Kidney (tissue), 13 donors: ENCODE measurements at regions not wholly inside any gene's neighbourhood (a gene's known extent, or its start where the extent isn't known, plus 50 kb on each side); places are given as distances from the start of the nearest gene placed in this dataset.

Source experiments
- DNase-seq, 5 donors: peaks; one replicate each; pipeline ENCODE4 v3.0.0-alpha.2; 2013 to 2020
- FAIRE-seq: peaks from 2 replicates; lab custom pipeline; 2012; peaks lifted over from hg19 to GRCh38; lab: Jason Lieb, UNC
- H3K27ac ChIP-seq, 2 donors: one replicate each; pipeline ENCODE4 v1.7.0; 2013; ENCODE audit warnings: low read depth in 2 of 2, low read length in 2 of 2, inconsistent platforms in 1 of 2
- H3K27me3 ChIP-seq: one replicate; pipeline ENCODE4 v1.7.1; 2013; ENCODE audit warnings: low read length, inconsistent platforms; ENCODE audit not compliant: control insufficient read depth, insufficient read depth
- H3K36me3 ChIP-seq, 3 donors: one replicate each; pipeline versions ENCODE4 v1.7.0 to v1.7.1; 2013; ENCODE audit warnings: low read length in 3 of 3, control low read depth in 1 of 3, inconsistent platforms in 1 of 3; ENCODE audit not compliant: insufficient read depth in 3 of 3, control insufficient read depth in 2 of 3
- H3K4me1 ChIP-seq, 3 donors: one replicate each; pipeline versions ENCODE4 v1.7.0 to v1.7.1; 2013; ENCODE audit warnings: low read length in 3 of 3, inconsistent platforms in 1 of 3, low read depth in 1 of 3; ENCODE audit not compliant: control insufficient read depth in 2 of 3, insufficient read depth in 2 of 3
- H3K4me3 ChIP-seq, 3 donors: one replicate each; pipeline versions ENCODE4 v1.7.0 to v1.8.1; 2013; ENCODE audit warnings: low read length in 3 of 3, control low read depth in 1 of 3, inconsistent platforms in 1 of 3
- H3K9ac ChIP-seq, 3 donors: one replicate each; pipeline versions ENCODE4 v1.7.0 to v1.7.1; 2013; ENCODE audit warnings: low read length in 3 of 3, control low read depth in 1 of 3, inconsistent platforms in 1 of 3
- H3K9me3 ChIP-seq, 3 donors: one replicate each; pipeline versions ENCODE4 v1.7.0 to v1.7.1; 2013; ENCODE audit warnings: low read length in 3 of 3, control low read depth in 1 of 3, inconsistent platforms in 1 of 3; ENCODE audit not compliant: control insufficient read depth in 2 of 3, insufficient read depth in 1 of 3
- intact Hi-C: fragments of 100-400 bp; cut with DNase I; formaldehyde crosslinking; loops from one replicate; pipeline ENCODE4 v1.11.1; 2022
- TF ChIP-seq, protein P1 (sequence below): IDR thresholded peaks from 3 replicates; pipeline ENCODE4 v1.5.1; 2012; ENCODE audit warnings: mild to moderate bottlenecking, moderate library complexity, borderline replicate concordance; ENCODE audit not compliant: insufficient read depth; ENCODE audit errors: extremely low read depth
- donor health status: control.
- donor health status: control.
- donor health status: control.
- donor health status: control.
- donor health status: control.
- donor health status: DM: yes; HTN: yes; CAD: no.
- donor health status: Normal renal cell carcinoma (clear cell type).

DNA sequence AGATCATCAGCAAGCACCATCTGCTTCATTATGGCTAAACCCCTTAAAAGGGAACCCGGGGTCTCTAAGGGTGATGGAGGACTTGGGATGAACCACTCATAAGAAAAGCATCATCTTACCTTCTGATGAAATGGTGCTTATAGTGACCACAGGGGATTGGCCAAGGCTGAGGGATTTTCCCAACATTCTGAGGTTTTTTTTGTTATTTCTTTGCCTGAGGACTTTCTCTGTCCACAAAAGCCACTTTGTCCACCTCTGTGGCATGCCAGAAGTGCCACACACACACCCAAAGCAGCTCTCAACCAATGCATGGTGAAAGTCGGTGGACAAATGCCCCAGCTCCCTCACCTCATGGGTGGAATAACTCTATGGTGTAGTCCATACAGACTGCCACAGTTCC, 79.3 kb upstream of the TOP1 start:
- H3K4me3 ChIP-seq = no peak overlapping the region
- no peaks in the 10 kb centered on the region for H3K4me1 ChIP-seq
- H3K27ac ChIP-seq = no peak overlapping the region
- H3K9me3 ChIP-seq = no peaks in the 10 kb centered on the region
- no peaks in the 10 kb centered on the region for H3K36me3 ChIP-seq
- DNase-seq (no peak), FAIRE-seq (no peak)
- TF ChIP-seq, protein P1, sequence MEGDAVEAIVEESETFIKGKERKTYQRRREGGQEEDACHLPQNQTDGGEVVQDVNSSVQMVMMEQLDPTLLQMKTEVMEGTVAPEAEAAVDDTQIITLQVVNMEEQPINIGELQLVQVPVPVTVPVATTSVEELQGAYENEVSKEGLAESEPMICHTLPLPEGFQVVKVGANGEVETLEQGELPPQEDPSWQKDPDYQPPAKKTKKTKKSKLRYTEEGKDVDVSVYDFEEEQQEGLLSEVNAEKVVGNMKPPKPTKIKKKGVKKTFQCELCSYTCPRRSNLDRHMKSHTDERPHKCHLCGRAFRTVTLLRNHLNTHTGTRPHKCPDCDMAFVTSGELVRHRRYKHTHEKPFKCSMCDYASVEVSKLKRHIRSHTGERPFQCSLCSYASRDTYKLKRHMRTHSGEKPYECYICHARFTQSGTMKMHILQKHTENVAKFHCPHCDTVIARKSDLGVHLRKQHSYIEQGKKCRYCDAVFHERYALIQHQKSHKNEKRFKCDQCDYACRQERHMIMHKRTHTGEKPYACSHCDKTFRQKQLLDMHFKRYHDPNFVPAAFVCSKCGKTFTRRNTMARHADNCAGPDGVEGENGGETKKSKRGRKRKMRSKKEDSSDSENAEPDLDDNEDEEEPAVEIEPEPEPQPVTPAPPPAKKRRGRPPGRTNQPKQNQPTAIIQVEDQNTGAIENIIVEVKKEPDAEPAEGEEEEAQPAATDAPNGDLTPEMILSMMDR = no peak
- no peaks in the 10 kb centered on the region for H3K27me3 ChIP-seq
- intact Hi-C loops = loop anchor here (10.0 kb wide), 1 partner anchor 1065 kb away; no protein-coding TSS in a partner anchor
- H3K9ac ChIP-seq = no peak overlapping the region

DNA sequence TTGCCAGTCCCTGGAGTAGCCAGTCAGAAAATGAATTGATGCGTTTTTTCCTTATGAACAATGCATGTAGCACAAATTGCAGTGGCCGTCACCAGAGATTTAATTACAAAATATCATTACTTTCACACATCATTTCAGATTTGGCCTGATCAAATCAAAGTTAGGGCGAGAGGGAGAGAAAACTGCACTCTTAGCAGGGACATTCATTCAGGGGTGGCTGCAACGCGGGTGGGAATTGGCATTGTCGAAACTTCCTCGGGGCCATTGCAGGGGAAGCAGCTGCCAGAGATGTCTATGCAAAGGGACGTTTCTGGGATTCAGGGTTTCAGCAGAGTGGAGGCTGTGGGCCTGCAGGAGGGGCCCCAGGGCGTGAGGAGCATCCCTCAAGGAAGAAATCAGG, 76.5 kb upstream of the TOP1 start:
- H3K9ac ChIP-seq = no peak overlapping the region
- DNase-seq (no peak), FAIRE-seq (no peak)
- TF ChIP-seq, protein P1 = no peak
- H3K27ac ChIP-seq = no peak overlapping the region
- H3K4me1 ChIP-seq = no peaks in the 10 kb centered on the region
- no peak overlapping the region for H3K4me3 ChIP-seq
- intact Hi-C loops = no loop called here
- H3K27me3 ChIP-seq = no peaks in the 10 kb centered on the region
- no peaks in the 10 kb centered on the region for H3K9me3 ChIP-seq
- no peaks in the 10 kb centered on the region for H3K36me3 ChIP-seq

DNA sequence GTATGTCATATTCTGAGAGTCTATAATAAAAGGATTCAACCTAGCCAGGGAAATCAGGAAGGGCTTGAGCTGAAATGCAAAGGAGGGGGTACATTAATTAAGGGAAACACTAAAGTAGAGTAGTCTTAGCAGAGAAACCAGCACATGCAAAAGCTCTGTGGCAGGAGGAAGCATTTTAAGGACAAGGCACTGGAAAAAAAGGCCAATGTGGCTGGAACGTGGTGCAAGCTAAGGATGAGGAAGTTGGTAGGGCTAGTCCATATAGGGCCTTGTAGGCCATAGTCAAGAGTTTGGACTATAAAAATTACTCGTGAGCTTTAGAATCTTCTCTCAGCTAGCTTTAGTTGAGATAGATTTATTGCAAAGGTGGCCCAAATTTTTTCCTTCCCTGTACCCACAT, 75.2 kb upstream of the TOP1 start:
- Histone ChIP-seq H3K9ac (no peak overlapping the region), H3K4me3 (no peak overlapping the region), H3K9me3 (no peaks in the 10 kb centered on the region), H3K36me3 (no peaks in the 10 kb centered on the region), H3K4me1 (no peaks in the 10 kb centered on the region), H3K27me3 (no peaks in the 10 kb centered on the region), H3K27ac (no peak overlapping the region)
- no peak for FAIRE-seq
- intact Hi-C loops = no loop called here
- TF ChIP-seq, protein P1 = no peak
- no peak for DNase-seq

DNA sequence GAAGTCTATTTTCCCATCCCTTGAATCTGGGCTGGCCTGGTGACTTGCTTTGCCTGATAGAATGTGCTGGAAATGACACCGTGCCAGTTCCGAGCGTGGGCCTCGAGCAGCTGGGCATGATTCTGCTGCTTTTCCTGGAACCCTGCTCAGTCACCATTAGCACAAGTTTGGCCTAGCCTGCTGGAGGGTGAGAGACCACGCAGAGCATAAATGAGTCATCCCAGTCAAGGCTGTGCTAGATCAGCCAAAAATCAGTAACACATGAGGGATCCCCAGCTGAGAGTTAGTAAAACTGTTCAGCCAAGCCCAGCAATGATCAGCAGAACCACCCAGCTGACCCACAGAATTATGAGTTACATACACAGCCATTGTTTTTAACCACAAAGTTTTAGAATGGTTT, 74.8 kb upstream of the TOP1 start:
- Histone ChIP-seq H3K9me3 (no peaks in the 10 kb centered on the region), H3K27ac (no peak overlapping the region), H3K4me1 (no peaks in the 10 kb centered on the region), H3K27me3 (no peaks in the 10 kb centered on the region), H3K9ac (no peak overlapping the region), H3K4me3 (no peak overlapping the region), H3K36me3 (no peaks in the 10 kb centered on the region)
- intact Hi-C loops = no loop called here
- DNase-seq (no peak), FAIRE-seq (no peak)
- TF ChIP-seq, protein P1 = no peak
